Fibroblast of lung (primary cell): ENCODE measurements at regions not wholly inside any gene's neighbourhood (a gene's known extent, or its start where the extent isn't known, plus 50 kb on each side); places are given as distances from the start of the nearest gene placed in this dataset.

ENCODE experiments used
- DNase-seq, 2 donors: peaks; one replicate each; pipeline versions ENCODE4 v3.0.0 to v3.0.0-alpha.2; 2010; ENCODE audit warnings: low read depth in 2 of 2
- H2AFZ ChIP-seq: 2 replicates; pipeline ENCODE4 v1.5.1; 2012; ENCODE audit warnings: low read length, control low read depth, inconsistent platforms
- H3K27ac ChIP-seq: 2 replicates; pipeline ENCODE4 v1.5.1; 2011; ENCODE audit warnings: low read length, control low read depth; ENCODE audit not compliant: insufficient read depth
- H3K27me3 ChIP-seq: 2 replicates; pipeline ENCODE4 v1.5.1; 2011; ENCODE audit warnings: mild to moderate bottlenecking, low read length; ENCODE audit not compliant: control insufficient read depth, insufficient read depth
- H3K36me3 ChIP-seq: 2 replicates; pipeline ENCODE4 v1.5.1; 2011; ENCODE audit warnings: low read length; ENCODE audit not compliant: control insufficient read depth, insufficient read depth
- H3K4me1 ChIP-seq: 2 replicates; pipeline ENCODE4 v1.5.1; 2011; ENCODE audit warnings: low read length; ENCODE audit not compliant: control insufficient read depth, insufficient read depth; ENCODE audit errors: extremely low read depth
- H3K4me2 ChIP-seq: 2 replicates; pipeline ENCODE4 v1.5.1; 2011; ENCODE audit warnings: low read length, control low read depth; ENCODE audit not compliant: insufficient read depth; ENCODE audit errors: extremely low read depth
- H3K4me3 ChIP-seq, 4 experiments: fragments of 200-600 bp in 1 of 4; sonication (generic) in 1 of 4; replicated peaks in 1 of 4; 2 replicates each; pipeline ENCODE4 v1.5.1; 2011 to 2016; ENCODE audit warnings: low read length in 4 of 4, low read depth in 3 of 4, mild to moderate bottlenecking in 3 of 4, control low read depth in 2 of 4, inconsistent platforms in 1 of 4, mixed read lengths in 1 of 4; ENCODE audit not compliant: insufficient read depth in 1 of 4; ENCODE audit errors: control extremely low read depth in 1 of 4
- H3K79me2 ChIP-seq: 2 replicates; pipeline ENCODE4 v1.5.1; 2012; ENCODE audit warnings: mild to moderate bottlenecking, low read length, inconsistent platforms; ENCODE audit not compliant: control insufficient read depth, insufficient read depth
- H3K9ac ChIP-seq: 2 replicates; pipeline ENCODE4 v1.5.1; 2011; ENCODE audit warnings: mild to moderate bottlenecking, low read length, control low read depth; ENCODE audit not compliant: insufficient read depth
- H3K9me3 ChIP-seq: 2 replicates; pipeline ENCODE4 v1.5.1; 2012; ENCODE audit warnings: low read depth, low read length; ENCODE audit not compliant: control insufficient read depth, insufficient read depth
- H4K20me1 ChIP-seq: 2 replicates; pipeline ENCODE4 v1.5.1; 2011; ENCODE audit warnings: low read length; ENCODE audit not compliant: control insufficient read depth, insufficient read depth; ENCODE audit errors: extremely low read depth
- CTCF ChIP-seq, 2 donors: IDR thresholded peaks in 1 of 2; conservative IDR thresholded peaks in 1 of 2; 1 replicate in 1 of 2; 2 replicates in 1 of 2; pipeline ENCODE4 v1.5.1; 2011 to 2012; ENCODE audit warnings: low read length in 2 of 2, control low read depth in 1 of 2, inconsistent platforms in 1 of 2, low read depth in 1 of 2, mild to moderate bottlenecking in 1 of 2
- EZH2 ChIP-seq: IDR thresholded peaks from 2 replicates; pipeline ENCODE4 v1.5.1; 2012; ENCODE audit warnings: low read length, control low read depth, mild to moderate bottlenecking; ENCODE audit errors: missing control alignments

DNA sequence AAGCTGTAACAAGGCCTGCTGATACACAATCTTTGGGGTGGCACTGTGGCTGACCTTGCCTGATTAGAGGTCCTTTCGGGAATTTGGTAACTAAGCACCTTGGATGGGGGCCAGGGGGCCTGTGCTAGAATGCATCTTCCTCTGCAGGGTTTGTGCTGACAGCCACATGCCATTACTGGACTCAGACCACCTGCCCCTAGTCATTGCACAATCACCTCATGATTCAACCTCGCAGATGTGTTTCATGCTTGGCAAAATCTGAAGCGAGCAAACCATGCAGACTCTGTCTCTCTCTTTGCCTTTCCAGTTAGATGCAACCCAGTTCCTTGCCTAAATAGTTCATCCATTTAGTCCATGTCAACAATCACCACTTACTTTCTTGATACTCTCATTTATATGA is 96.5 kb upstream of the ERCC6L2 start:
- Histone ChIP-seq H3K4me3 (no peak overlapping the region), H3K79me2 (no peaks in the 10 kb centered on the region), H2AFZ (no peak overlapping the region), H3K4me1 (no peaks in the 10 kb centered on the region), H3K36me3 (no peaks in the 10 kb centered on the region), H3K27ac (no peak overlapping the region), H3K27me3 (no peaks in the 10 kb centered on the region), H3K4me2 (no peak overlapping the region), H3K9ac (no peak overlapping the region), H3K9me3 (no peaks in the 10 kb centered on the region), H4K20me1 (no peaks in the 10 kb centered on the region)
- TF ChIP-seq CTCF (conservative IDR thresholded peaks at IDR 0.05 in 1 of 2, IDR thresholded peaks at IDR 0.05 in 1 of 2; ENCODE audit: low read depth in 1 of 2, low read length in 2 of 2) (no peak), EZH2 (no peak)
- DNase-seq: peak; percentile 89 to 97

DNA sequence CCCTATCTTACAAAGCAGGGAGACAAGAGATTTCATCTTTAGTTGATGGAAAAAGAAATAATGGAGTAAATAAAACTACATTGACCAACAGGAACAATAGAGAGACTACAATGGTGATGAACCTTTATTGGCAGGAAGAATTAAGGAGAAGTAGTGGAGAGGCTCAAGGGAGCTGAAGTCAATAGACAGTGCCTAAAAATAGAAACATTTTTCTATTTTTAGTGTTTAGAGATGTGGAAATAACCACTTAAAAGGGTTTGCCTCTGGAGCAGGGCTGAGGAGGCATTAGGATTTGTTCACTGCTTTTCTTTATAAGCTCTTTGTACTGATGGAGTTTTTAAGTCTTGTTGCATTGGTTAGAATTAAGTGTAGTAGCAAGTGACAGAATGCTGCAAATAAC is 98.4 kb upstream of the ERCC6L2 start:
- Histone ChIP-seq H3K79me2 (no peaks in the 10 kb centered on the region), H3K4me1 (peaks cover 7% of the 10 kb centered on the region), H4K20me1 (no peaks in the 10 kb centered on the region), H3K9me3 (no peaks in the 10 kb centered on the region), H3K27ac (no peak overlapping the region), H3K4me2 (no peak overlapping the region), H3K27me3 (no peaks in the 10 kb centered on the region), H3K36me3 (no peaks in the 10 kb centered on the region), H3K9ac (no peak overlapping the region), H3K4me3 (no peak overlapping the region), H2AFZ (no peak overlapping the region)
- DNase-seq: peak in 1 of 2 donors; percentile 15
- TF ChIP-seq CTCF (conservative IDR thresholded peaks at IDR 0.05 in 1 of 2, IDR thresholded peaks at IDR 0.05 in 1 of 2; ENCODE audit: low read depth in 1 of 2, low read length in 2 of 2): no peak
- no peak for TF ChIP-seq EZH2

DNA sequence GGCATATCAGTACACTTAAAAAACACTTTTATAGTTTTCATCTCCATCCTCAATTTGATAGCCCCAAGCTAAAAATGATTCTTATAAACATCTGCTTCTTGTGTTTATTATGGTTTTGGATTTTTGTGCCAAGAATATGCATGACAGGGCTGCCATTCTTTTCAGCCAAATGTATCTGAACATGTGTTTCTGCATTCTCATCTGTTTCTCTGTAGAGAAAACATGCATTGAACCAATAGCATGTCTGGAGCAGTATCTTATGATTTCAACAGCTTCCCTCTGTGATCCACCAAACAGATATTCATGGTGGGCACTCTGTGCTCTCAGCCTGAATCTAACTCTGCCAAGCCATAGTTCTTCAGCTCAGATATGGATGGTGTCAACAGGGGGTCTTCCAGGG is 99.3 kb upstream of the ERCC6L2 start:
- H3K36me3 ChIP-seq: no peaks in the 10 kb centered on the region
- no peaks in the 10 kb centered on the region for H4K20me1 ChIP-seq
- H3K27me3 ChIP-seq: no peaks in the 10 kb centered on the region
- no peak overlapping the region for H3K4me2 ChIP-seq
- DNase-seq: peak in 1 of 2 donors; percentile 82
- H2AFZ ChIP-seq: no peak overlapping the region
- no peak overlapping the region for H3K4me3 ChIP-seq
- peaks cover 11% of the 10 kb centered on the region for H3K4me1 ChIP-seq
- TF ChIP-seq CTCF (conservative IDR thresholded peaks at IDR 0.05 in 1 of 2, IDR thresholded peaks at IDR 0.05 in 1 of 2; ENCODE audit: low read depth in 1 of 2, low read length in 2 of 2): no peak
- no peak for TF ChIP-seq EZH2
- H3K9me3 ChIP-seq: no peaks in the 10 kb centered on the region
- H3K27ac ChIP-seq: no peak overlapping the region
- no peaks in the 10 kb centered on the region for H3K79me2 ChIP-seq
- no peak overlapping the region for H3K9ac ChIP-seq
